GM04503 (cell line): ENCODE measurements at regions not wholly inside any gene's neighbourhood (a gene's known extent, or its start where the extent isn't known, plus 50 kb on each side); places are given as distances from the start of the nearest gene placed in this dataset.
"Not testable (repeated sequence)": the region's sequence is repeated elsewhere in the genome, so short reads cannot be mapped to it uniquely, and the experiment has no call there.

Experiments used
- DNase-seq: peaks from one replicate; pipeline ENCODE4 v3.0.0-alpha.2; 2012; ENCODE audit warnings: low read depth

GRCh38 chr4:79217025-79217424 is 108.8 kb downstream of the NAA11 start:
- DNase-seq: no peak

GRCh38 chr4:79213702-79214101 is 112.2 kb downstream of the NAA11 start:
- no peak for DNase-seq

- DNase-seq: no peak
Observed at GRCh38 chr4:79213010-79213409, 112.9 kb downstream of the NAA11 start.

- DNase-seq: no peak
Observed at GRCh38 chr4:79212311-79212710, 113.5 kb downstream of the NAA11 start.

- no peak for DNase-seq
Observed at GRCh38 chr4:79211490-79211889, 114.4 kb downstream of the NAA11 start.

- DNase-seq: no peak
Observed at GRCh38 chr4:79210636-79211049, 115.2 kb downstream of the NAA11 start.

GRCh38 chr4:79209822-79210635 is 115.8 kb downstream of the NAA11 start:
- no peak for DNase-seq

GRCh38 chr4:79209081-79209480 is 116.8 kb downstream of the NAA11 start:
- DNase-seq: no peak

- no peak for DNase-seq
Observed at GRCh38 chr4:79207281-79207680, 118.6 kb downstream of the NAA11 start.

GRCh38 chr4:79206660-79207059 is 119.2 kb downstream of the NAA11 start:
- DNase-seq: no peak

GRCh38 chr4:79205121-79205520 is 120.7 kb downstream of the NAA11 start:
- no peak for DNase-seq

- DNase-seq: no peak
Observed at GRCh38 chr4:79201971-79202370, 123.9 kb downstream of the NAA11 start.

GRCh38 chr4:79199743-79200142 is 126.1 kb downstream of the NAA11 start:
- no peak for DNase-seq

- DNase-seq: no peak
Observed at GRCh38 chr4:79198951-79199587, 126.8 kb downstream of the NAA11 start.

GRCh38 chr4:79197275-79198009 is 128.4 kb downstream of the NAA11 start:
- DNase-seq: no peak

- DNase-seq: not testable (repeated sequence)
Observed at GRCh38 chr4:79191292-79191691, 134.6 kb downstream of the NAA11 start.

GRCh38 chr4:79185526-79186045 is 140.3 kb downstream of the NAA11 start:
- DNase-seq: no peak

GRCh38 chr4:79184476-79184875 is 141.4 kb downstream of the NAA11 start:
- DNase-seq: no peak

- DNase-seq: no peak
Observed at GRCh38 chr4:79182209-79182608, 143.7 kb downstream of the NAA11 start.

- no peak for DNase-seq
Observed at GRCh38 chr4:79181190-79181589, 144.7 kb downstream of the NAA11 start.

GRCh38 chr4:79178760-79179159 is 147.1 kb downstream of the NAA11 start:
- DNase-seq: no peak

GRCh38 chr4:79177388-79177787 is 148.5 kb downstream of the NAA11 start:
- no peak for DNase-seq

- no peak for DNase-seq
Observed at GRCh38 chr4:79176351-79176750, 149.5 kb downstream of the NAA11 start.
